ENCODE measurements at regions not wholly inside any gene's neighbourhood (a gene's known extent, or its start where the extent isn't known, plus 50 kb on each side); places are given as distances from the start of the nearest gene placed in this dataset.

GRCh38 chr10:10703382-10703781 lies 314.3 kb upstream of the CELF2 start:
- Histone ChIP-seq H3K36me3 (no peaks in the 10 kb centered on the region), H3K27ac (no peak overlapping the region), H3K4me1 (ENCODE audit: insufficient read depth) (no peaks in the 10 kb centered on the region), H3K27me3 (no peaks in the 10 kb centered on the region), H3K9me3 (no peaks in the 10 kb centered on the region), H3K4me3 (no peak overlapping the region)
- DNase-seq = no peak
- no peak for TF ChIP-seq EP300 (IDR thresholded peaks at IDR 0.05)
- TF ChIP-seq POLR2A (IDR thresholded peaks at IDR 0.05) = no peak
- TF ChIP-seq, protein P1, sequence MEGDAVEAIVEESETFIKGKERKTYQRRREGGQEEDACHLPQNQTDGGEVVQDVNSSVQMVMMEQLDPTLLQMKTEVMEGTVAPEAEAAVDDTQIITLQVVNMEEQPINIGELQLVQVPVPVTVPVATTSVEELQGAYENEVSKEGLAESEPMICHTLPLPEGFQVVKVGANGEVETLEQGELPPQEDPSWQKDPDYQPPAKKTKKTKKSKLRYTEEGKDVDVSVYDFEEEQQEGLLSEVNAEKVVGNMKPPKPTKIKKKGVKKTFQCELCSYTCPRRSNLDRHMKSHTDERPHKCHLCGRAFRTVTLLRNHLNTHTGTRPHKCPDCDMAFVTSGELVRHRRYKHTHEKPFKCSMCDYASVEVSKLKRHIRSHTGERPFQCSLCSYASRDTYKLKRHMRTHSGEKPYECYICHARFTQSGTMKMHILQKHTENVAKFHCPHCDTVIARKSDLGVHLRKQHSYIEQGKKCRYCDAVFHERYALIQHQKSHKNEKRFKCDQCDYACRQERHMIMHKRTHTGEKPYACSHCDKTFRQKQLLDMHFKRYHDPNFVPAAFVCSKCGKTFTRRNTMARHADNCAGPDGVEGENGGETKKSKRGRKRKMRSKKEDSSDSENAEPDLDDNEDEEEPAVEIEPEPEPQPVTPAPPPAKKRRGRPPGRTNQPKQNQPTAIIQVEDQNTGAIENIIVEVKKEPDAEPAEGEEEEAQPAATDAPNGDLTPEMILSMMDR (IDR thresholded peaks at IDR 0.05) = no peak
- intact Hi-C loops (cut with DNase I) = no loop called here
- WGBS, 3 donors = 93 to 95% (median 95%) methylated on average over 2 of the region's 2 CpGs

DNA sequence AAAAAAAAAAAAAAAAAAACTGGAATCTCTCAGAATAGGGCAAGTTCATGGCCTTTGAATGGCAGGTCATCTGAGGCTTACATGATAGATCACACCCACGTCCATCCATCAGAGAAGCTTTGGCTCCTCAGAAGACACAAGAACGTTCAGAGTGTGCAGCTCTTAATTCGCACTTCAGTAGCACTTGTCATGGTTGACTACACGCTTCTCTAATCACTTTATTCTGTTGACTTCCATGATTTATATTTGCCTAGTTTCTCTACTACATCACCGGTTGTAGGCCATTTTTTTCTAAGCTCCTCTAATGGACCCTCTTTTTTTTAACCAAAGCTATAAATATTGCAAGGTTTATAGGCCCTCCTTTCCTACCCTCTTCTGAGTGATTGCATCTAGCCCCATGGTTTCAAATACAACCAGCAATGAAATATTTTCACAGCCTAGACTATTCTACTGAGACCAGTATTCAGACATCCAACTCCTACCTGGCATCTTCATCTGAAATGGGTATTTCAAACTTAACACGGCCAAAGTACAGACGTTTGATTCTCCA lies 305.4 kb upstream of the CELF2 start:
- Histone ChIP-seq H3K27ac (no peak overlapping the region), H3K27me3 (no peaks in the 10 kb centered on the region), H3K4me3 (no peak overlapping the region), H3K36me3 (no peaks in the 10 kb centered on the region), H3K9me3 (no peaks in the 10 kb centered on the region), H3K4me1 (ENCODE audit: insufficient read depth) (no peaks in the 10 kb centered on the region)
- TF ChIP-seq POLR2A (IDR thresholded peaks at IDR 0.05) = no peak
- TF ChIP-seq EP300 (IDR thresholded peaks at IDR 0.05) = no peak
- TF ChIP-seq, protein P1 (IDR thresholded peaks at IDR 0.05) = no peak
- intact Hi-C loops (cut with DNase I) = no loop called here
- no peak for DNase-seq
- WGBS, 3 donors = 80 to 82% (median 81%) methylated on average over 7 of the region's 7 CpGs

DNA sequence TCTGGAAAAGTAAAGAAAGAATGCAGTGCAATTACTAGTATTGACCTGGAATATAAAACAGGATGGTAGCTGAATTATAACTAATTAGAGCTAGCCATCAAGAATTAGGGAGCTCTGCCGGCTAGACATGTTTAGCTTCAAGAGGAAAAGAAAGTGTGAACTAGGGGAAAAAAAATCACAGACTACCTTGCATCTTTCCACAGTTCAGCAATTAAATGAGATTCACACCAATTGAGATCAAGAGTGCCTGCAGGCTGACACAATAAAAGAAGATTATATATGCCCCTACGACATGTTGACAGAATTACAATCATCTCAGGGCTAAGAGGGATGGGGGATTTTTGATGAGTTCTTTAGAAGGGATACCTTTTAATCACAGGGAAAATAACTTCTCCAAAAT lies 303.3 kb upstream of the CELF2 start:
- Histone ChIP-seq H3K4me1 (ENCODE audit: insufficient read depth) (no peaks in the 10 kb centered on the region), H3K27ac (no peak overlapping the region), H3K4me3 (no peak overlapping the region), H3K9me3 (no peaks in the 10 kb centered on the region), H3K36me3 (no peaks in the 10 kb centered on the region), H3K27me3 (no peaks in the 10 kb centered on the region)
- DNase-seq = no peak
- TF ChIP-seq, protein P1 (IDR thresholded peaks at IDR 0.05) = no peak
- no peak for TF ChIP-seq EP300 (IDR thresholded peaks at IDR 0.05)
- TF ChIP-seq POLR2A (IDR thresholded peaks at IDR 0.05) = no peak
- intact Hi-C loops (cut with DNase I) = no loop called here
- 84 to 94% (median 90%) methylated on average over 2 of the region's 2 CpGs for WGBS, 3 donors

GRCh38 chr10:10716972-10717371 lies 300.7 kb upstream of the CELF2 start:
- 87 to 91% (median 89%) methylated on average over 4 of the region's 4 CpGs for WGBS, 3 donors
- no peaks in the 10 kb centered on the region for H3K9me3 ChIP-seq
- intact Hi-C loops (cut with DNase I) = no loop called here

More at GRCh38 chr10:10716972-10717371, 300.7 kb upstream of the CELF2 start:
- Histone ChIP-seq H3K27me3 (no peaks in the 10 kb centered on the region), H3K36me3 (no peaks in the 10 kb centered on the region), H3K4me1 (ENCODE audit: insufficient read depth) (no peaks in the 10 kb centered on the region), H3K4me3 (no peak overlapping the region), H3K27ac (no peak overlapping the region)
- TF ChIP-seq, protein P1 (IDR thresholded peaks at IDR 0.05) = no peak
- TF ChIP-seq POLR2A (IDR thresholded peaks at IDR 0.05) = no peak
- TF ChIP-seq EP300 (IDR thresholded peaks at IDR 0.05) = no peak
- DNase-seq = no peak
